H7 (cell line): ENCODE measurements at regions not wholly inside any gene's neighbourhood (a gene's known extent, or its start where the extent isn't known, plus 50 kb on each side); places are given as distances from the start of the nearest gene placed in this dataset.
A peak's percentile ranks its signal among the peaks of the same experiment; 100 is the strongest.

Experiments
- DNase-seq: peaks from one replicate; pipeline ENCODE4 v3.0.0; 2012
- H3K27me3 ChIP-seq: 2 replicates; pipeline ENCODE4 v1.6.0; 2011; ENCODE audit warnings: mild to moderate bottlenecking, low read length; ENCODE audit not compliant: control insufficient read depth, insufficient read depth
- H3K36me3 ChIP-seq: replicated peaks from 2 replicates; pipeline ENCODE4 v1.5.1; 2011; ENCODE audit warnings: low read length; ENCODE audit not compliant: control insufficient read depth, insufficient read depth
- H3K4me3 ChIP-seq: 2 replicates; pipeline ENCODE4 v1.5.1; 2011; ENCODE audit warnings: low read depth, mild to moderate bottlenecking, control low read depth, low read length, moderate library complexity; ENCODE audit not compliant: insufficient read depth

DNA sequence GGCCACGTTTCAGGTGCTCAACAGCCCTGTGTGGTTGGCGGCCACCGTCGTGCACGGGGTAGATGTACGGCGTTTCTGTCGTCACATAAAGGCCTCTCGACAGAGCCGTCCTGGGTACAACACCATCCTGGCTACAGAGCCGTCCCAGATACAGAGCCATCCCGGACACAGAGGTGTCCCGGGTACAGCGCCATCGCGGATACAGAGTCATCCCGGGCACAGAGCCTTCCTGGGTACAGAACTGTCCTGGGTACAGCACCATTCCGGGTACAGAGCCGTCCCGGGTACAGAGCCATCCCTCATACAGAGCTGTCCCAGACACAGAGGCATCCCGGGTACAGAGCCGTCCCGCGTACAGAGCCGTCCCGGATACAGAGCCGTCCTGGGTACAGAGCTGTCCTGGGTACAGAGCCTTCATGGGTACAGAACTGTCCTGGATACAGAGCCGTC lies 222.7 kb upstream of the SOX1 start:
- H3K36me3 ChIP-seq, result no peaks in the 10 kb centered on the region
- H3K27me3 ChIP-seq, result no peaks in the 10 kb centered on the region
- no peak for DNase-seq
- H3K4me3 ChIP-seq, result no peak overlapping the region

DNA sequence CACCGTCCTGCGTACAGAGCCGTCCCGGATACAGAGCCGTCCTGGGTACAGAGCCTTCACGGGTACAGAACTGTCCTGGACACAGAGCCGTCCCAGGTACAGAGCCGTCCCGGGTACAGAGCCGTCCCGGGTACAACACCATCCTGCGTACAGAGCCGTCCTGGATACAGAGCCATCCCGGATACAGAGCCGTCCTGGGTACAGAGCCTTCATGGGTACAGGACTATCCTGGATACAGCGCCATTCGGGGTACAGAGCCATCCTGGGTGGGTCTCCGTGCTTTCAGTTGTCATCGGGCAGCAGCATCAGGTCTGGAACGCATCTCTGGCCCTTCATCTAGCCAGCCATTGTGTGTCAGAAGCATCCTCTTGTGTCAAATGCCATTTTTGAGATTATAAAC lies 222.3 kb upstream of the SOX1 start:
- Histone ChIP-seq H3K36me3 (no peaks in the 10 kb centered on the region), H3K27me3 (no peaks in the 10 kb centered on the region)
- DNase-seq, result no peak

DNA sequence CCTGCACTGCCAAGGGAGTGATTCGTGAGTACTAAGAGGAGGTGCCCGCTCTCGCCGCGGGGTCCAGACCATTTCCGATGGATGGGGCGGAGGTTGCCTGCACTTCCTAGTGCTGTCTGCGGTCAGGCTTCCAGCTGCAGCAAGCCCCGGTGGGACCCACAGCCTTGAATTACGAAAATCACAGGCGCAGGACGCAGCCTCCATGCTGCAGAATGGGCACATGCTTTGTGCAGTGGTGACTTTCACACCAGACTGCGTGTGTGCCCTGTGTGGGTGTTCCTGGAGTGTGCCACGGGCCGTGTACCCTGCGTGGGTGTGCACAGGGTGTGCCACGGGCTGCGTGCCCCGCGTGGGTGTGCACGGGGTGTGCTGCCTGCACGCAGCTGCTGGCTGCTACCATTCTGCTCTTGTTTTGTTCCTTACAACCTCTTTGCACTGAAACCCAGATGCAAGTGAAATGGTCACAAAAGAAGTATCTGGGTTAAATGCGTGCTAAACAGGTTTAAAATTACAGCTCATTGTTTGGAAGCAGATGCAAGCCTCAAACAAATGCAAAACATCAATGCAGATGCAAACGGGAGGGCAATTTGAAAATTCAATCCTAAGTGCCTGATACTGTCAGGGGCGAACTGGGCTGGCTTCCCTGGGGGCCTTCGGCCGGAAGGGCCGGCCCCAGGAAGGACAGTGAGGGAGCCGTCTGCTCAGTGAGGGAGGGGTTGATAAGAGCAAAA lies 221.2 kb upstream of the SOX1 start:
- H3K4me3 ChIP-seq, result no peak overlapping the region
- no peaks in the 10 kb centered on the region for H3K36me3 ChIP-seq
- DNase-seq, result peak; percentile 84
- H3K27me3 ChIP-seq, result no peaks in the 10 kb centered on the region

More for the DNA sequence above, 222.3 kb upstream of the SOX1 start:
- no peak overlapping the region for H3K4me3 ChIP-seq

DNA sequence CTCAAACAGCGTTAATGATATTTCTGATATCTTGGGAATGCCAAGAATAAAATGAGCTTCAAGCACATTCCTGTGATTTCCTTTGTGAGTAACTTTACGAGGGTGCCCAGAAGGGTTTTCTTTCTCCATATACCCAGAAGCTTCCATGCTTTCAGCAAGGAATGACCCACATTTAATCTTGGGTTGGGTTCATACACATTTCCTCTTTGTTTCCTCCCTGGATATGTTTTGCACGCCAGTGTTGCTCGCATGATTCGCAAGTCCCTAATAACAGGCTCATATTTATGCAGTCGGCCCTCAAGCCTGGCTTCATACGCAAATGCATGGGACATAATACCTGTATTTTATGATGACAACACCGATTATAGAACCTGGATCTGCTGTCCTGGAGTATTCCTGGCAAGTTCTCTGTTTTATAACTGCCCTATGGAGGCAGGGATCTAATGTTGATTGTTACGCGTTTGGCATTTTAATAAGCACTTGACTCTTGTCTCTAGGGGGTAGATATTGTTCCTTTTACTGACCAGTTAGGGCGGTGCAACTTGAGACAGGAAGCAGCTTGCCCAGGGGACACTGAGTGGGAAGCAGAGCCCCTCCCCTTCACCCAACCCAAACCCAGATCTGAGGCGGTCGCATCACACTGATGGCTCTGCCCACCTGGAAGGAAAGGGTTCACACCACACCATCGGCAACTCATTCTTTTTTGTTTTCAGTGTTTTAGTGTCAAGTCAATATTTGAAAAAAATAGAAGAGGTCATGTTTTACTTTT lies 220.4 kb upstream of the SOX1 start:
- peak; percentile 71 for DNase-seq
- Histone ChIP-seq H3K4me3 (no peak overlapping the region), H3K36me3 (no peaks in the 10 kb centered on the region), H3K27me3 (no peaks in the 10 kb centered on the region)

DNA sequence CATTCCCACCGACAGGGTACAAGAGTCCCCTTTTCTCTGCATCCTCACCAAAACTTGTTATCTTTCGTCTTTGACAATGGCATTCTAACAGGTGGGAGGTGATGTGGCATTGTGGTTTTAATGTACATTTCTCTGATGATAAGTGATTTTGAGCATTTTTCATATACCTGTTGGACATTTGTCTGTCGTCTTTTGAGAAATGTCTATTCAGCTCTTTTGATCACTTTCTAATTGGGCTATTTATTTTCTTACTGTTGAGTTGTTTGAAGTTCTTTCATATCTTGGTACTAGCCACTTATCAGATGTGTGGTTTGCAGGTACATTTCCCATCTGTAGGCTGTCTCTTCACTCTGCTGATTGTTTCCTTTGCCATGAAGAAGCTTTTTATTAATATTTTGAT lies 219.0 kb upstream of the SOX1 start:
- Histone ChIP-seq H3K36me3 (no peaks in the 10 kb centered on the region), H3K4me3 (no peak overlapping the region), H3K27me3 (no peaks in the 10 kb centered on the region)
- DNase-seq, result no peak

DNA sequence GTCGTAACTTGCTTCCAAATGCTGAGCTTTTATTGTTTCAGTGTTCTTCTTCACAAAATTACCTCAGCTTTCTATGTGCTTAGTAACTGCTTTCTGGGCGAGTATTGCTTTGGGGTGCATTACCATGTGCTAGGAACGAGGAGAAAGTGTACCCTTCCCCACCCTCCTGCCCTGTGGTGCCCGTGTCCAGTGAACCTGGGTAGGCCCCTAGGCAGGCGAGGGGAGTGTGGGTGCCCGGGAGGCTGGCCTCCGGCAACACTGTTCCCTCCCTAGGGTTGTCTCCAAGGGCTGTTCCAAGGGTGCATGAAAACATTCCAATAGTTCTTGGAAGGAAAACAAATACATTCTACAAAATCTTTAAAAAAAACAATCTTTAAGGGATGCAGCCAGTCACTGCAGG lies 216.5 kb upstream of the SOX1 start:
- no peak for DNase-seq
- Histone ChIP-seq H3K4me3 (no peak overlapping the region), H3K36me3 (no peaks in the 10 kb centered on the region), H3K27me3 (no peaks in the 10 kb centered on the region)

DNA sequence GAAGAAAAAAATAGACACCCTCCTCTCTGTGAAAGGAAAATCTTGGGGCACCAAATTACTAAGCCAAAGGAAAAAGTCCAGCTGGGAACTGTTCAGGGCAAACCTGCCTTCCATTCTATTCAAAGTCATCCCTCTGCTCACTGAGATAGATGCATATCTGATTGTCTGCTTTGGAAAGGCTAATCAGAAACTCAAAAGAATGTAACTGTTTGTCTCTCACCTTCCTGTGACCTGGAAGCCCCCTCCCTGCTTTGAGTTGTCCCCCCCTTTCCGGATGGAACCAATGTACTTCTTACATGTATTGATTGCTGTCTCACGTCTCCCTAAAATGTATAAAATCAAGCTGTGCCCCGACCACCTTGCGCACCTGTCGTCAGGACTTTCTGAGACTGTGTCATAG lies 216.0 kb upstream of the SOX1 start:
- Histone ChIP-seq H3K27me3 (no peaks in the 10 kb centered on the region), H3K36me3 (no peaks in the 10 kb centered on the region), H3K4me3 (no peak overlapping the region)
- DNase-seq, result no peak

DNA sequence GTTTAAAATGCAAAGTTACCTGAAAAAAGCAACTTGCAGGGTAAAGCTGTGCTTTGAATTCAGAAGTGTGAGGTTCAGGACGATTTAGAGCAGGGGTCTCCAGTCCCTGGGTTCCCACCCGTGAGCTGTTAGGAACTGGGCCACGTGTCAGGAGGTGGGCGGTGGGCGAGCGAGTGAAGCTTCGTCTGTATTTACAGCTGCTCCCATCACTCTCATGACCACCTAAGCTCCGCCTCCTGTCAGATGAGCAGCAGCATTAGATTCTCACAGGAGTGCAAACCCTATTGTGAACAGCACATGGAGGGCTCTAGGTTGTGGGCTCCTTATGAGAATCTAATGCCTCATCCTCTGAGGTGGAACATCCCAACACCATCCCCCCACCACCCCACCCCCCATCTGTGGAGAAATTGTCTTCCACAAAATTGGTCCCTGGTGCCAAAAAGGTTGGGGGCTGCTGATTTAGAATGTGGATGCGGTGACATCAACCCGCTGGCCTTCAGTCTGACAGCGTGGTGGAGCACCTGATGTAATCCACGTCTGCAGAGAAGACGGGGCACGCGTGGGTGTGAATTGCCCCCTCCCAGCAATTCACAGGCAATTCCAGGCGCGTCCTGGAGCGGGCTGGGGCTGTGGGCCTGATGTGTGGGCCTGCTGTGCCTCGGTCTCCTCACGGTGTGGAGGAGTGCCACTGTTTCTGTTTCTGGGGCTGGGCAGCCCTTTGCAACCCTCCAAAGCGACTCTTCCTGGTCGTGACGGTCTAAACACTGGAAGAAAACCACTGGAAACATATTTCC lies 214.0 kb upstream of the SOX1 start:
- DNase-seq, result no peak
- H3K36me3 ChIP-seq, result no peaks in the 10 kb centered on the region
- H3K4me3 ChIP-seq, result no peak overlapping the region
- no peaks in the 10 kb centered on the region for H3K27me3 ChIP-seq

DNA sequence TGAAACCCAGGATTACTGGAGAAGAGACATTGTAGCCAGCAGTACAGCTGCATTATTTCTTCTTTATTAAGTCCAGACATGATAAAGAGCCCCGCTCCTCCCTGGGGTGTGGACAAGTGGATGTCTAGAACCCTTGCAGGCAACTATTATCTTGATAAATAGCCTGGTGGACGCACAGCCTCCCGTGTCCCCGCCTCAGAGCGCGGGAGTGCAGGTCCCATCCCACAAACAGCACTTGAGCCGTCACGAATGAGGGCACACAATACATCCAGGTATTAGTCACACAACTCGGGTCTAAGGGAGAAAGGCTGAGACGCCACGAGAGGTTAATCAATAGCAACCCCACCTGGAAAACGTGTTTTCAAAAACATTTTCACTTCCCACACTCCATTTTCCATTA lies 213.2 kb upstream of the SOX1 start:
- no peak for DNase-seq
- Histone ChIP-seq H3K36me3 (no peaks in the 10 kb centered on the region), H3K27me3 (no peaks in the 10 kb centered on the region), H3K4me3 (no peak overlapping the region)

DNA sequence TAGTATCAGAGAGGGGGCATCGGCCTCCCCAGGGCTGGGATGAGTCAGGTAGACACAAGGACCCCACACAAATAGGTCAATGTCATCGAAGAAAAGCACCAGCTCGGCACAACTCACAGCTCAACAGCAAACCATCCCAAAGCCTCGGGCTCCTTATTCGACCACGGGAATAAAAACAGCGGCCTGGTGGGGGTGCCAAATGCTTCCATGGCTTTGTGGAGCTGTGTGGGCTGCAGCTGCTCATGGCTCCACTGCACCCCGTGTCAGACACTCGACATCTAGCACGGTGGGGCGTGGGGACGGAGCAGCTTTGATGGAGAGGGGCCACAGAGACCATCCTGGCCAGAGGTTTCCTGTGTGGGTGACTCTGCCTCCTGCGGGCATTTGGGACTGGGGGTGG lies 212.5 kb upstream of the SOX1 start:
- Histone ChIP-seq H3K27me3 (no peaks in the 10 kb centered on the region), H3K4me3 (no peak overlapping the region), H3K36me3 (no peaks in the 10 kb centered on the region)
- DNase-seq, result no peak

DNA sequence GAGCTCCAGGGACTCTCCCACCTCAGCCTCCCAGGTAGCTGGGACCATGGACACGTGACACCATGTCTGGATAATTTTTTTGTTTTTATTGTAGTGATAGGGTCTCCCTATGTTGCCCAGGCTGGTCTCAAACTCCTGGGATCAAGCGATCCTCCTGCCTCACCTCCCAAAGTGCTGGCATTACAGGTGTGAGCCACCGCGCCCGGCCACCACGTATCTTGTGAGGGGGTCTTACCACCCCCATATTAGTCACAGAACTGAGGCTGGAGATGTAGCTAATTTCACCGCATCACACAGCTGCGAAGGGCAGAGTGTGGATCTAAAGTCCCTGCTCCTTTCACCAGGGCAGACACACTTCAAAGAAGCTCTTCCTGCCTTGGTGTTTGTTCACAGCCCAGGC lies 211.8 kb upstream of the SOX1 start:
- H3K36me3 ChIP-seq, result no peaks in the 10 kb centered on the region
- DNase-seq, result no peak
- H3K4me3 ChIP-seq, result no peak overlapping the region
- no peaks in the 10 kb centered on the region for H3K27me3 ChIP-seq

DNA sequence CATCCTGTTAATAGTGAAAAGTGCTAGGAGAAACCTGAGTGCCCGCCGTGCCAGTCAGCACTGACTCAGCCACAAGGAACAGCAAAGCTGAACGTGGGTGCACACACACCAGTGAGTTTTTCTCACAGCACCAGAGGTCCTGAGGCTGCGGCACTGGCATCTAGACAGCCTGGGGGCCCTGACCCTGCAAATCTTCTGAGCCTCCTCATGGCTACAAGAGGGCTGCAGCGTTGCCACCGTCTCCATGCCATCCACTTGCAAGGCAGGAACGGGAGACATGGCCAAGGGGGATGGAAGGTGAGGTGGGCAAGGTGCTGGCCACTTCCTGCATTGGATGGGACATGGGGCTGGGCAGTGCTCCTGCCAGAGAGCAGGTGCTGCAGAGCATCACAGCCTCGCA lies 211.2 kb upstream of the SOX1 start:
- no peaks in the 10 kb centered on the region for H3K36me3 ChIP-seq
- DNase-seq, result no peak
- no peak overlapping the region for H3K4me3 ChIP-seq
- H3K27me3 ChIP-seq, result no peaks in the 10 kb centered on the region

DNA sequence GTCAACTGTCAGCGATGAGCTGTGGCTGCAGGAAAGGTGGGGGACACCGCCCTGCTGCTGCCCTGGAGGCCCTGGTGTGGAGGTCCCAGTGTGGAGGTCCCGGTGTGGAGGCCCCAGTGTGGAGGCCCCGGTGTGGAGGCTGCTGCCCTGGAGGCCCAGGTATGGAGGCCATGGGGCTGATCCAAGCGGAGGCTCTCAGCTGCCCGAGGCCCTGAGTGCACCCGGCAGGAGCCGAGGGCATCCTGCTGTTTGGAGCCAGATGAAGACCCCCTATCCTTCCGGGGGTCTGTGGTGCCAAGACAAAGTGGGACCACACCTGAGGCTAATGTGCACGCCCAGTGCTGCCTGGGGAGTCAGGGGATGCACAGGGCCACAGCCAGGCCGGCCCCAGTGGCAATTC lies 210.4 kb upstream of the SOX1 start:
- no peaks in the 10 kb centered on the region for H3K27me3 ChIP-seq
- no peaks in the 10 kb centered on the region for H3K36me3 ChIP-seq
- DNase-seq, result no peak
- H3K4me3 ChIP-seq, result no peak overlapping the region

DNA sequence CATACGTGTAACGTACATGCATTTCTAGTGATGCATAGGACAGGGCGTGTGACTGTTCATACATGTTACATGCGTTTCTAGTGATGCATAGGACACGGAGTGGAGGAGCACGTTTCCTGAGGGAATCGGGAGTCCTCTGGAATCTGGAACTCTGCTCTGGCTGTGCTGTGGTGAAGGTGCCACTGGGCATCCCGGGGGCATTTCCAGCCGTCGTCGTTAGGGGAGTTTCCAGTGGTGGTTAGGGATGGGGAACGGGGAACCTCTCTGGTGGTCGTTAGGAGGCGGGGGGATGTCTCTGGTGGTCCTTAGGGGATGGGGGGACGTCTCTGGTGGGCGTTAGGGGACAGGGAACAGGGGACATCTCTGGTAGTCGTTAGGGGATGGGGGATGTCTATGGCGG lies 209.6 kb upstream of the SOX1 start:
- no peak overlapping the region for H3K4me3 ChIP-seq
- no peak for DNase-seq
- no peaks in the 10 kb centered on the region for H3K27me3 ChIP-seq
- H3K36me3 ChIP-seq, result no peaks in the 10 kb centered on the region
